GM23338 (cell line): ENCODE measurements at regions not wholly inside any gene's neighbourhood (a gene's known extent, or its start where the extent isn't known, plus 50 kb on each side); places are given as distances from the start of the nearest gene placed in this dataset.

Experiments
- ATAC-seq: fragments of 200-7000 bp; cut with Tn5 transposase; 3 replicates; pipeline ENCODE4 v1.9.1; 2020
- DNase-seq: peaks from one replicate; pipeline ENCODE4 v3.0.0-alpha.2; 2015; ENCODE audit warnings: low spot score
- H2AFZ ChIP-seq: fragments of 200-600 bp; sonication (generic); 2 replicates; pipeline ENCODE4 v1.8.0; 2016; ENCODE audit warnings: antibody characterized with exemption, mild to moderate bottlenecking, moderate library complexity
- H3F3A ChIP-seq: fragments of 200-600 bp; sonication (generic); replicated peaks from 2 replicates; pipeline ENCODE4 v1.8.0; 2017; ENCODE audit warnings: antibody characterized with exemption, mixed run types, low read depth
- H3K27ac ChIP-seq: fragments of 200-600 bp; sonication (generic); 2 replicates; pipeline ENCODE4 v1.6.1; 2016; ENCODE audit warnings: low read depth
- H3K27me3 ChIP-seq: fragments of 200-600 bp; sonication (generic); 2 replicates; pipeline ENCODE4 v1.8.0; 2016; ENCODE audit warnings: mild to moderate bottlenecking, mixed run types, moderate library complexity; ENCODE audit not compliant: insufficient read depth
- H3K36me3 ChIP-seq: fragments of 200-600 bp; sonication (generic); 2 replicates; pipeline ENCODE4 v1.8.0; 2016; ENCODE audit warnings: mild to moderate bottlenecking; ENCODE audit not compliant: insufficient read depth
- H3K4me1 ChIP-seq: fragments of 200-600 bp; sonication (generic); 2 replicates; pipeline ENCODE4 v1.8.0; 2016; ENCODE audit warnings: mild to moderate bottlenecking, moderate library complexity; ENCODE audit not compliant: insufficient read depth
- H3K4me2 ChIP-seq: fragments of 200-600 bp; sonication (generic); 2 replicates; pipeline ENCODE4 v1.7.1; 2017; ENCODE audit warnings: mixed run types
- H3K4me3 ChIP-seq: fragments of 200-600 bp; sonication (generic); 2 replicates; pipeline ENCODE4 v1.6.1; 2016; ENCODE audit warnings: mixed run types
- H3K79me2 ChIP-seq: fragments of 200-600 bp; sonication (generic); replicated peaks from 2 replicates; pipeline ENCODE4 v1.8.0; 2017; ENCODE audit warnings: mild to moderate bottlenecking; ENCODE audit not compliant: insufficient read depth
- H3K9me2 ChIP-seq: fragments of 200-600 bp; sonication (generic); 2 replicates; pipeline ENCODE4 v1.8.0; 2017; ENCODE audit not compliant: insufficient read depth
- H4K20me1 ChIP-seq: fragments of 200-600 bp; sonication (generic); replicated peaks from 2 replicates; pipeline ENCODE4 v1.8.0; 2017; ENCODE audit warnings: mild to moderate bottlenecking; ENCODE audit not compliant: insufficient read depth
- H3K27ac Mint-ChIP-seq: 2 replicates; pipeline ENCODE4 v1.8.0; 2020; ENCODE audit warnings: inconsistent platforms, mild to moderate bottlenecking, moderate library complexity, mixed read lengths
- H3K27me3 Mint-ChIP-seq: 3 replicates; pipeline ENCODE4 v1.8.0; 2022; ENCODE audit warnings: low read depth, mild to moderate bottlenecking, moderate library complexity, mixed read lengths, inconsistent platforms; ENCODE audit not compliant: insufficient read depth, poor library complexity
- H3K36me3 Mint-ChIP-seq: 3 replicates; pipeline ENCODE4 v1.8.0; 2021; ENCODE audit warnings: low read depth, mild to moderate bottlenecking, inconsistent platforms, moderate library complexity, mixed read lengths
- H3K4me1 Mint-ChIP-seq: 3 replicates; pipeline ENCODE4 v1.8.0; 2020; ENCODE audit warnings: mild to moderate bottlenecking, inconsistent platforms, mixed read lengths
- H3K4me3 Mint-ChIP-seq: 3 replicates; pipeline ENCODE4 v1.8.0; 2021; ENCODE audit warnings: moderate library complexity, mild to moderate bottlenecking, inconsistent platforms, mixed read lengths
- H3K9me3 Mint-ChIP-seq: 3 replicates; pipeline ENCODE4 v1.8.0; 2020; ENCODE audit warnings: moderate library complexity, mild to moderate bottlenecking, inconsistent platforms, mixed read lengths
- CTCF ChIP-seq, 2 experiments: fragments of 200-600 bp in 1 of 2; sonication (generic) in 1 of 2; conservative IDR thresholded peaks; 2 replicates each; pipeline versions ENCODE4 v1.5.1 to v1.6.1; 2016 to 2017; ENCODE audit warnings: antibody characterized with exemption in 2 of 2, low read depth in 2 of 2, mild to moderate bottlenecking in 2 of 2, moderate library complexity in 1 of 2
- ETS1 ChIP-seq: IDR thresholded peaks from 2 replicates; pipeline ENCODE4 v1.6.1; 2016; ENCODE audit warnings: antibody characterized with exemption
- EZH2 ChIP-seq: fragments of 200-600 bp; sonication (generic); IDR thresholded peaks from one replicate; pipeline ENCODE4 v1.8.0; 2017; ENCODE audit warnings: antibody characterized with exemption, mild to moderate bottlenecking, low read depth; ENCODE audit not compliant: unreplicated experiment
- EZH2phosphoT487 ChIP-seq: fragments of 200-600 bp; sonication (generic); IDR thresholded peaks from one replicate; pipeline ENCODE4 v1.8.1; 2018; ENCODE audit warnings: antibody characterized with exemption; ENCODE audit not compliant: unreplicated experiment
- JUNB ChIP-seq: IDR thresholded peaks from one replicate; pipeline ENCODE4 v1.6.1; 2016; ENCODE audit warnings: antibody characterized with exemption; ENCODE audit not compliant: unreplicated experiment
- NANOG ChIP-seq: IDR thresholded peaks from 2 replicates; pipeline ENCODE4 v1.6.1; 2016; ENCODE audit warnings: antibody characterized with exemption, borderline replicate concordance
- POLR2AphosphoS5 ChIP-seq: IDR thresholded peaks from 2 replicates; pipeline ENCODE4 v1.6.1; 2016; ENCODE audit warnings: antibody characterized with exemption, low read depth
- REST ChIP-seq: IDR thresholded peaks from one replicate; pipeline ENCODE4 v1.6.1; 2018; ENCODE audit warnings: antibody characterized with exemption; ENCODE audit not compliant: unreplicated experiment
- STAT1 ChIP-seq: IDR thresholded peaks from one replicate; pipeline ENCODE4 v1.6.1; 2016; ENCODE audit warnings: antibody characterized with exemption; ENCODE audit not compliant: unreplicated experiment
- ZNF114 ChIP-seq: fragments of 250-450 bp; sonication (Bioruptor Pico); IDR thresholded peaks from 2 replicates; pipeline ENCODE4 v1.5.0; 2020; ENCODE audit warnings: mild to moderate bottlenecking, moderate library complexity
- ZNF331 ChIP-seq: fragments of 250-450 bp; sonication (Bioruptor Pico); IDR thresholded peaks from 2 replicates; pipeline ENCODE4 v1.5.0; 2020; ENCODE audit warnings: low read depth, mild to moderate bottlenecking, moderate library complexity
- ZNF462 ChIP-seq: fragments of 250-450 bp; sonication (Bioruptor Pico); IDR thresholded peaks from 2 replicates; pipeline ENCODE4 v1.5.0; 2020; ENCODE audit warnings: mild to moderate bottlenecking, moderate library complexity

GRCh38 chr12:85462888-85463287 is 182.9 kb downstream of the ALX1 start:
- no peak overlapping the region for H3K4me3 ChIP-seq
- H3K36me3 ChIP-seq: no peaks in the 10 kb centered on the region
- no peaks in the 10 kb centered on the region for H3K27me3 ChIP-seq
- DNase-seq (no peak), ATAC-seq (no peak)
- TF ChIP-seq ZNF331 (CRISPR knock-in tag): no peak
- TF ChIP-seq ZNF462: no peak
- TF ChIP-seq NANOG: no peak
- TF ChIP-seq ZNF114 (CRISPR knock-in tag): no peak
- no peak for TF ChIP-seq ETS1
- no peak for TF ChIP-seq REST
- no peak for TF ChIP-seq STAT1
- TF ChIP-seq JUNB: no peak
- no peak for TF ChIP-seq EZH2
- TF ChIP-seq CTCF (conservative IDR thresholded peaks at IDR 0.05; ENCODE audit: low read depth in 2 of 2): no peak
- no peak for TF ChIP-seq POLR2AphosphoS5
- TF ChIP-seq EZH2phosphoT487: no peak
- Mint-ChIP-seq H3K9me3 (no peaks in the 10 kb centered on the region), H3K36me3 (no peaks in the 10 kb centered on the region), H3K4me1 (peaks cover 5% of the 10 kb centered on the region), H3K27ac (no peak overlapping the region), H3K4me3 (no peak overlapping the region), H3K27me3 (no peaks in the 10 kb centered on the region)
- peaks cover 5% of the 10 kb centered on the region for H3K4me1 ChIP-seq
- no peaks in the 10 kb centered on the region for H3K79me2 ChIP-seq
- H3K4me2 ChIP-seq: no peak overlapping the region
- no peaks in the 10 kb centered on the region for H3K9me2 ChIP-seq
- H3K27ac ChIP-seq: no peak overlapping the region
- H3F3A ChIP-seq: no peaks in the 10 kb centered on the region
- H2AFZ ChIP-seq: no peak overlapping the region
- no peaks in the 10 kb centered on the region for H4K20me1 ChIP-seq
